GM19035 (cell line): ENCODE measurements at regions not wholly inside any gene's neighbourhood (a gene's known extent, or its start where the extent isn't known, plus 50 kb on each side); places are given as distances from the start of the nearest gene placed in this dataset.
"Not testable (repeated sequence)": the region's sequence is repeated elsewhere in the genome, so short reads cannot be mapped to it uniquely, and the experiment has no call there.

Experiments
- ATAC-seq: cut with Tn5 transposase; IDR thresholded peaks from one replicate; pipeline ENCODE4 v1.9.1; 2021; ENCODE audit not compliant: unreplicated experiment

GRCh38 chr3:16768014-16768413 is 116.7 kb upstream of the PLCL2 start:
- no peak for ATAC-seq

- ATAC-seq = no peak
Measured at GRCh38 chr3:16768956-16769355, 115.8 kb upstream of the PLCL2 start.

- ATAC-seq = no peak
Measured at GRCh38 chr3:16769525-16769924, 115.2 kb upstream of the PLCL2 start.

- no peak for ATAC-seq
Measured at GRCh38 chr3:16770021-16770420, 114.7 kb upstream of the PLCL2 start.

- no peak for ATAC-seq
Measured at GRCh38 chr3:16770792-16771191, 114.0 kb upstream of the PLCL2 start.

- ATAC-seq = not testable (repeated sequence)
Measured at GRCh38 chr3:16773594-16773993, 111.2 kb upstream of the PLCL2 start.

- not testable (repeated sequence) for ATAC-seq
Measured at GRCh38 chr3:16774536-16774935, 110.2 kb upstream of the PLCL2 start.

GRCh38 chr3:16784973-16785372 is 99.8 kb upstream of the PLCL2 start:
- ATAC-seq = no peak

GRCh38 chr3:16785465-16785864 is 99.3 kb upstream of the PLCL2 start:
- ATAC-seq = no peak

- no peak for ATAC-seq
Measured at GRCh38 chr3:16788440-16789056, 96.2 kb upstream of the PLCL2 start.

GRCh38 chr3:16789344-16790120 is 95.2 kb upstream of the PLCL2 start:
- no peak for ATAC-seq

- ATAC-seq = no peak
Measured at GRCh38 chr3:16790432-16791400, 94.0 kb upstream of the PLCL2 start.

GRCh38 chr3:16793321-16793720 is 91.4 kb upstream of the PLCL2 start:
- ATAC-seq = no peak

GRCh38 chr3:16794257-16794656 is 90.5 kb upstream of the PLCL2 start:
- ATAC-seq = no peak

- no peak for ATAC-seq
Measured at GRCh38 chr3:16795581-16795980, 89.2 kb upstream of the PLCL2 start.

- no peak for ATAC-seq
Measured at GRCh38 chr3:16797831-16798230, 86.9 kb upstream of the PLCL2 start.

- no peak for ATAC-seq
Measured at GRCh38 chr3:16798738-16799137, 86.0 kb upstream of the PLCL2 start.

GRCh38 chr3:16800361-16800760 is 84.4 kb upstream of the PLCL2 start:
- ATAC-seq = no peak

- ATAC-seq = no peak
Measured at GRCh38 chr3:16801223-16801622, 83.5 kb upstream of the PLCL2 start.

GRCh38 chr3:16801698-16802097 is 83.1 kb upstream of the PLCL2 start:
- ATAC-seq = no peak

- peak; percentile 56 for ATAC-seq
Measured at GRCh38 chr3:16802389-16802788, 82.4 kb upstream of the PLCL2 start.

- ATAC-seq = no peak
Measured at GRCh38 chr3:16803019-16803418, 81.7 kb upstream of the PLCL2 start.
